ENCODE measurements at regions not wholly inside any gene's neighbourhood (a gene's known extent, or its start where the extent isn't known, plus 50 kb on each side); places are given as distances from the start of the nearest gene placed in this dataset.
"Not testable (repeated sequence)": the region's sequence is repeated elsewhere in the genome, so short reads cannot be mapped to it uniquely, and the experiment has no call there.

GRCh38 chr4:111267786-111268185, 644.9 kb upstream of the PITX2 start:
- DNase-seq (ENCODE audit: low spot score): no peak

- peak; percentile 5 for DNase-seq (ENCODE audit: low spot score)
Observed at GRCh38 chr4:111268769-111269414, 646.0 kb upstream of the PITX2 start.

GRCh38 chr4:111269439-111269838, 646.6 kb upstream of the PITX2 start:
- DNase-seq (ENCODE audit: low spot score): no peak

GRCh38 chr4:111274060-111274459, 651.2 kb upstream of the PITX2 start:
- no peak for DNase-seq (ENCODE audit: low spot score)

GRCh38 chr4:111274486-111274885, 651.6 kb upstream of the PITX2 start:
- DNase-seq (ENCODE audit: low spot score): no peak

- DNase-seq (ENCODE audit: low spot score): no peak
Observed at GRCh38 chr4:111281219-111281618, 658.3 kb upstream of the PITX2 start.

- DNase-seq (ENCODE audit: low spot score): no peak
Observed at GRCh38 chr4:111282035-111282434, 659.2 kb upstream of the PITX2 start.

- peak; percentile 43 for DNase-seq (ENCODE audit: low spot score)
Observed at GRCh38 chr4:111283066-111283677, 660.3 kb upstream of the PITX2 start.

- no peak for DNase-seq (ENCODE audit: low spot score)
Observed at GRCh38 chr4:111296466-111296865, 673.6 kb upstream of the PITX2 start.

- no peak for DNase-seq (ENCODE audit: low spot score)
Observed at GRCh38 chr4:111303806-111304205, 680.9 kb upstream of the PITX2 start.

GRCh38 chr4:111323496-111323895, 700.6 kb upstream of the PITX2 start:
- peak; percentile 18 for DNase-seq (ENCODE audit: low spot score)

- no peak for DNase-seq (ENCODE audit: low spot score)
Observed at GRCh38 chr4:111323916-111324315, 701.0 kb upstream of the PITX2 start.

- no peak for DNase-seq (ENCODE audit: low spot score)
Observed at GRCh38 chr4:111326450-111326849, 703.6 kb upstream of the PITX2 start.

- no peak for DNase-seq (ENCODE audit: low spot score)
Observed at GRCh38 chr4:111330786-111331185, 707.9 kb upstream of the PITX2 start.

GRCh38 chr4:111334361-111334760, 711.5 kb upstream of the PITX2 start:
- DNase-seq (ENCODE audit: low spot score): no peak

GRCh38 chr4:111337186-111337876, 714.5 kb upstream of the PITX2 start:
- DNase-seq (ENCODE audit: low spot score): not testable (repeated sequence)

- no peak for DNase-seq (ENCODE audit: low spot score)
Observed at GRCh38 chr4:111359602-111360001, 736.7 kb upstream of the PITX2 start.

- no peak for DNase-seq (ENCODE audit: low spot score)
Observed at GRCh38 chr4:111360906-111361305, 738.0 kb upstream of the PITX2 start.

- DNase-seq (ENCODE audit: low spot score): no peak
Observed at GRCh38 chr4:111362941-111363361, 740.1 kb upstream of the PITX2 start.

GRCh38 chr4:111377880-111378279, 755.0 kb upstream of the PITX2 start:
- not testable (repeated sequence) for DNase-seq (ENCODE audit: low spot score)

GRCh38 chr4:111388561-111388960, 756.7 kb upstream of the FAM241A start:
- no peak for DNase-seq (ENCODE audit: low spot score)

GRCh38 chr4:111391829-111392228, 753.4 kb upstream of the FAM241A start:
- no peak for DNase-seq (ENCODE audit: low spot score)

GRCh38 chr4:111393781-111394180, 751.5 kb upstream of the FAM241A start:
- DNase-seq (ENCODE audit: low spot score): no peak
